HG03108 (cell line): ENCODE measurements at regions not wholly inside any gene's neighbourhood (a gene's known extent, or its start where the extent isn't known, plus 50 kb on each side); places are given as distances from the start of the nearest gene placed in this dataset.

ENCODE experiments used
- ATAC-seq: cut with Tn5 transposase; IDR thresholded peaks from one replicate; pipeline ENCODE4 v1.9.1; 2021; ENCODE audit warnings: moderate library complexity; ENCODE audit not compliant: unreplicated experiment

GRCh38 chr6:90436403-90436802 is 139.8 kb upstream of the BACH2 start:
- no peak for ATAC-seq

DNA sequence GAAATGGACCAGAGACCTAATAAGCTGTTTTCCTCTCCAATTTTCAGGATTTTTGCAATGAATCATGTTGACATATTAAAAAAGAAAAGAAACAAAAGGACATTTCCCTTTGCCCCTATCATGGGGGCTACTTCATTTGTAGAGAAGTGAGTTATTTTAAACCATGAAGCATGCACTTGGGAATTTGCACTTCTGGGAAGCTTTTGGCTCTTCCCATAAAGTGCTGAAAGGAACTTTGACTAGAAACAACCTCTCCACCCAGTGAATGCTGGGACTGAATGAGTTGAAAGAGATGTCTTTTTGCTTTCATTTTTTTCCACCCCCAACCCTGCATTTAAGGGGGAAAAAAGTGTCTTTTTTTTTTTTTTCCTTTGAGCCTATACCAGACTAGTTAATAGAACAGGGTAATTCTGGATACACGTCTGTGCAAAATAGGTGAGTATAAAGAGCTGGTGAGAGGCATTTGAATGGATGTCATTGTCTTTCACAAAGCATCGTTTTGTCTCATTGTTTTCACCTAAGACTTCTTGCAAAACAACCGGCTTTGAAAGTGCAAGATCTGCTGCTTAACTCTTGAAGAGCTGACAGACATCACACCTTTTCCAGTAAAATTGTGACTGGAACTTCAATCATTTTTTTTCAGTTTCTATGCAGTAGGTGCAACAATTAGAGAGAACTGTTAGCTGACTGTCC is 138.7 kb upstream of the BACH2 start:
- no peak for ATAC-seq

DNA sequence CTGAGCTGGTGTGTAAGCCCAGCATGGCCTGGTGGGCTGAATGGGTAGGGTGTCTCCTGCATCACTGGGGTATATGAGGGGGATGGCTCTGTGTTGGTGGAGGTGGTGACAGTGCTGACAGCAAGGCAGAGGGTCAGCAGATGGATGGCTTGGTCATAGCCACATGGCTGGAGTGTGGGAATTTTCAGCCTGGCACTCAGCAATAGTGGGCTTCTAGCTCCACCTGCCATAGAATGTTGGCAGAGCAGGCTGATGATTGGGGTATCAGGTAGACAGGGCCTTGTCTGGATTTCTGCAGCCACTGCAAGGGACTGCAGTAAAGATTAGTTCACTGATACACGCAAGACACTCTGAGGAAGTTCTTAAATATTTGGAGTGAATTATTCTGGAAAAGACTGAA is 137.5 kb upstream of the BACH2 start:
- no peak for ATAC-seq

GRCh38 chr6:90432937-90433336 is 136.3 kb upstream of the BACH2 start:
- no peak for ATAC-seq

DNA sequence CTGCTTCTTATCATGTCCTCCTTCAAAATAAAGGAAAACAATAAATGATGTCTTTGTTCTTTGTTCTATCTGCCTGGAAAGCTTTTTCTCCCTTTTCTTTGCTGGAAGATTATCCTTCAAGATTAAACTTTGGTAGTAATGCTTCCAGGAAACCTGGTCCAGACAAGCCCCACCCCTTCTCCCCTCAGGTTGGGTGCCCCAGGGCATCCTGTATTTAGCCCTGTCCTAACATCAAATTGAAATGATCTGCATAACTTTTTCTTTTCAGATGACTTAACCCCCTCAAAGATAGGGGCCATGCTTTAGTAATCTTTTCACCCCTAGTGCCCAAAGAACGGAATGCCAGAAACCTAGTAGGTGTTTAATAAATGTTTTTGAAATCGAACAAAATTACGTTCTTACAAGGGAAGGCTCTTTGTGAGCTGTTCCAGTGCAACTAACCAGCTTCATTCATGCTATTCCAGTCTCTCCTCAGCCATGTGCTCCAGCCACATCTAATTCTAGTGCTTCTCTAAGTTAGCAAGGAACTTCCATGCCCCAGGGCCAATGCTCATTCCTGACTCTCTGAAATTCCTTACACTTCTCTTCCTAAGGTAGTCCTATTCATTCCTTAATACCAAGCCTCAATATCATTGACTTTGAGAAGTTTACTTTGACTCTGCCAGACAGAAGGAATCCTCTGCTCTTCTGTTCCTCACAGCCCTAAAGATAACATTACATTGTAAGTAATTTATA is 135.6 kb upstream of the BACH2 start:
- ATAC-seq = no peak

- no peak for ATAC-seq
Observed at GRCh38 chr6:90431576-90431975, 134.9 kb upstream of the BACH2 start.

GRCh38 chr6:90429713-90430112 is 133.1 kb upstream of the BACH2 start:
- ATAC-seq = no peak

- ATAC-seq = no peak
Observed at GRCh38 chr6:90428514-90428913, 131.9 kb upstream of the BACH2 start.

DNA sequence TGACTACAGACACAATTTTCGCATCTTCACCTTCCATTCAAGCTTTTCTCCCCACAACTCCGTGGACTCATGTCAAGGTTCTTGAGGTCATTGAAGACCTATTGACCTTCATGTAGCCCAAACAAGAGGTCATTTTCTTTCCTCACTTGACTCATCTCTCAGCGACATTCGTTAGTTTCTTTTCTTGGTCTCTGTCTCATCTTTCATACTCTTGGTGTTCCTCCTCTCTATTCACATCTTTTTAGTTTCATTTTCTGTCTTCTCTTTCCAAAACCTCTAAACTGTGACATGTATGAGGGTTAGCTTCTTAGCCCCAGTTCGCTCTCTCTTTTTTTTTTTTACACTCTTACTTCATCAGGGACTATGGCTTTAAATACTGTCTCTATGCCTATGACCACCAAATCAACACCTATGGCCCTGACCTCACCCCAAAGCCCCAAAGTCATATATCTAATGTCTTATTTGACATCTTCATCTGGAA is 128.6 kb upstream of the BACH2 start:
- peak; percentile 99 for ATAC-seq

GRCh38 chr6:90424580-90424979 is 127.9 kb upstream of the BACH2 start:
- ATAC-seq = no peak

DNA sequence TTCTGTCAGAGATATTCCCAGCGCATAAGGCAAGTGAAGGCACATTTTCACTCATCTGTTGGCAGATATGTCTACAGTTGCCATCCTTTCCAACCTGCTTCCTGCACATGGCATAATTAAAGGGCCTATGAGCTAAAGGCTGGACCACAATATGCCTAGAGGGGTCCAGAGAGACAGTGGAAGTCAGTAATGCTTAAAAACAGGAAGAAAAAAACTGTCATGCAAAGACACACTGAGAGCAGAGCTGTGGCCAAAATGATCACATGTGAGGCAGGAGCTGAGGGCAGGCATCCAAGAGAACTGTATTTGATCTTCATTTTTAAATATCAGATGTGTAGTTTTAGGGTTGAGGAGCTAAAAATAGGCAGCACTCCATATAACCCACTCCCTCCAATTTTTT is 125.0 kb upstream of the BACH2 start:
- ATAC-seq = no peak

GRCh38 chr6:90420500-90420899 is 123.9 kb upstream of the BACH2 start:
- no peak for ATAC-seq

GRCh38 chr6:90417385-90417784 is 120.7 kb upstream of the BACH2 start:
- no peak for ATAC-seq

DNA sequence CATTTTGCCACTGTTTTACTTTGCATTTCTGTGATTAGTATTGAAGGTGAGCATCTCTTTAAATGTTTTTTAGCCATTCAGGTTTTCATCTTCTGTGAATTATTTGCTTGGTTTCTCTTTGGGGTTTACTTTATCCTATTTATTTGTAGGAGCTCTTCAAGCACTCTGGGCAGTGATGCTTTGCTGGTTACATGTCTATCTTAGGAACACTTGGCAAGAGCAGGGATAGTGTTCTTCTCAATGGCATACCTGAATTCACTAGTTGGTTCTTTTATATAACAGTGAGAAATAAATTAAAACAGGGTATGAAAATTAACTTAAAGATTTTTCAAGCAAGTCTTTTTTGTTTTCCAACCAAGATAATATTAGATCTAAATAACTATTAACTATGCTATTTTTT is 119.7 kb upstream of the BACH2 start:
- ATAC-seq = no peak

GRCh38 chr6:90415178-90415577 is 118.5 kb upstream of the BACH2 start:
- no peak for ATAC-seq

DNA sequence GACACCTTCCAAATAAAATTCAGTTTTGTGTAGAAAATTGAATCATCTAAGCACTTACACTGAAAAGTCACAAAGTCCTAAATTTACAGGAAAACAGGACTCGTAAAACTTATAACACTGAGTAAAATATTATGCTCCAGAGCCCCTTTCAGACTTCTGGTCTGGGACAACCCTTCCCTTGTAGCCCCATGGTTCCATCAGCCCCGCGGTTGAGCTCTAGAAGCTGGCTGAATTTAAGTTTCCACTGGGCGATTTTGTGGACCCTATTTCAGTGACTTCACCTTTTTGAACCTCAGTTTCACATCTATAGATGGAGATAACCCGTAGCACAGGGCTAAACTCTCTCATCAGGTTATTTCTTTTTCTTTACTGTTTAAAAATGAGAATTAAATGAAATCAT is 117.7 kb upstream of the BACH2 start:
- no peak for ATAC-seq

GRCh38 chr6:90413867-90414266 is 117.2 kb upstream of the BACH2 start:
- no peak for ATAC-seq

DNA sequence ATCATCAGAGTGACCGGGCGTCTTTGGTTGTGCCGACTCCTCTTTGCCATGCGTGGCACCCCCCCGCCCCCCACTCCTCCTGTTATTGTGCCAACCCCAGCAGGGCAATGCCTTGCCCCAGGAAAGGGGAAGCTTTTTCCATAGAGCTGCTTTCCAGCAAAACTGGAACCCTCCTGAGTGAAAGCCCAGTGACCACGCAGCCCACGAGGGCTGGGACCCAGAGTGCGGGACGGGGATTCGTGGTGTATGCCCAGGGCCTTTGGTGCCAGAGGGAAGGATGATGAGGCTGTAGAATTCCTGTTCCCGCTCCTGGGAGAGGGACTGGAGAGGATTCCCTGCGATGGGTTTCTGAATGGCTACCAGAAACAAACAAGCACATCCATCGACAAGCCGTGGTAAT is 116.8 kb upstream of the BACH2 start:
- no peak for ATAC-seq

DNA sequence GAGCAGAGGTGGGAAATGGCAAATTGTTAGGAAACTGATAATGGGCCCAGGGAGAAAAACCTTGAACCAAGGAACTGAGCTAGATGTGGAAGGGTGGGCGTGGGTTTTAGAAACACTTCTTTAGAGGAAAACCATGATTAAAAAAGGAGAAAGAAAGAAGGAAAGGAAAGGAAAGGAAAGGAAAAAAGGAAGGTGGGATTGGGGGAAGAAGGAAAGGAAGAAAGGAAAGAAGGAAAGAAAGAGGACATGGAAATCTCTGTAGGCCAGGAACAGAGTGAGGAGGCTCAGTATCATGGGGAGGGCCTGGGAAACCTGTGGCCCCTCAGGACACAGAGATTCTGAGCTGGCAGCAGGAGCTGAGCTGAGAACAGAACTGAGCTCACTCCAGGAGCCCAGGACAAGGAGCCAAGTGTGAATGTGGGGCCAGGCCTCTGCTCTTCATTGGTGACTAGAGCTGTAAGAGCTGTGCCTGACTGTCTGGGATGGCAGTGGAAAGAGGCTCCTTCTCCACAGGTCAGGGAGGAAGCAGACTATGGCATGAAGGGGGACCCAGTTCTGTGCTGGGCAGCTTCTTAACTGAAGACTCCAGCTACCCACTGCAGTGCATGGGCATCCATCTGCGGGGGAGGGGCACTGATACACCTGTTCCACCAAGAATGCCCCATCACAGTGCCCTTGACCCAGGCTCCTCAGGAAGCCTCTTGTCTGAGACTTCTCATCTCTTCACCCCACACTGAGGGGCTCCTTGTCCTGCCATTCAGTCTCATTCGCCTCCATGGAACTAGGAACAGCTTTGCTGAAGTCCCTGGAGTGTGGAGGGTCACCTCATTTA is 116.1 kb upstream of the BACH2 start:
- ATAC-seq = no peak

GRCh38 chr6:90411292-90411781 is 114.7 kb upstream of the BACH2 start:
- ATAC-seq = peak; percentile 84

DNA sequence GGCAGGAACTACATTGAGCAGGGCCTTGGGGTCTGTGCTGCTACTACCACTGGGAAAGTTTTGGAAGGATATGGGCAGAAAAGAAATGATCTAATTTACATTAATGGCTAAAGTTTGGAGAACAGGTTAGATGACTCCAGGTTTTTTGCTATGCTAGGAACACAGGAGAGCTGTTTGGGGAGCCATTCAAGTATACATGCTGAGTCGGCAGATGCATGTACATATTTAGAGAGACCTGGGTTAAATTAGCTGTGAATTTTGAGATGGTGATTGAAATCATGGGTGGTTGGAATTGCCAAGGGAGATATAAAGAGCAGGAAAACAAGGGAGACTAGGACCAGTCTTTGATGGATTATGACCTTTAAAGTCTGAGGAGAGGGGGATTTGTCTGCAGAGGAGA is 113.1 kb upstream of the BACH2 start:
- ATAC-seq = no peak

GRCh38 chr6:90406957-90407356 is 110.3 kb upstream of the BACH2 start:
- ATAC-seq = no peak
